ENCODE measurements at regions not wholly inside any gene's neighbourhood (a gene's known extent, or its start where the extent isn't known, plus 50 kb on each side); places are given as distances from the start of the nearest gene placed in this dataset.

DNA sequence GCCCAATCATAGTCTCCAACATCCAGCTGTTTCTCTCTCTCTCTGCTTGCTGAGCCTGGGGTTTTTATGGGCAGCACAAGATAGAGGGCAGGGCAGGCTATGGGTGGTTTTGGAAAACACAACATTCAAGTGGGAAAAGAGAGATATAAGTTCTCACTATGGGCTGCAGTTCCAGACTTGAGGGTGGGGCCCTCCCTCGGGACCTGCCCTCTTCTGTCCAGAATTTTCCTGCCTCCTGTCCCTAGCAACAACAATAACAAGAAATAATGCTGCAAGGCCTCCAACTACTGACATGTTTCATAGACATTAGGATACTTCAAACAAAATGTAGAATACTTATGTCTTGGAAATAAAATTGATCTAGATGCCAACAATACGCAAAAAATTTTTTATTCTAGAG is 107.8 kb downstream of the C18orf54 start:
- TF ChIP-seq, protein P1, sequence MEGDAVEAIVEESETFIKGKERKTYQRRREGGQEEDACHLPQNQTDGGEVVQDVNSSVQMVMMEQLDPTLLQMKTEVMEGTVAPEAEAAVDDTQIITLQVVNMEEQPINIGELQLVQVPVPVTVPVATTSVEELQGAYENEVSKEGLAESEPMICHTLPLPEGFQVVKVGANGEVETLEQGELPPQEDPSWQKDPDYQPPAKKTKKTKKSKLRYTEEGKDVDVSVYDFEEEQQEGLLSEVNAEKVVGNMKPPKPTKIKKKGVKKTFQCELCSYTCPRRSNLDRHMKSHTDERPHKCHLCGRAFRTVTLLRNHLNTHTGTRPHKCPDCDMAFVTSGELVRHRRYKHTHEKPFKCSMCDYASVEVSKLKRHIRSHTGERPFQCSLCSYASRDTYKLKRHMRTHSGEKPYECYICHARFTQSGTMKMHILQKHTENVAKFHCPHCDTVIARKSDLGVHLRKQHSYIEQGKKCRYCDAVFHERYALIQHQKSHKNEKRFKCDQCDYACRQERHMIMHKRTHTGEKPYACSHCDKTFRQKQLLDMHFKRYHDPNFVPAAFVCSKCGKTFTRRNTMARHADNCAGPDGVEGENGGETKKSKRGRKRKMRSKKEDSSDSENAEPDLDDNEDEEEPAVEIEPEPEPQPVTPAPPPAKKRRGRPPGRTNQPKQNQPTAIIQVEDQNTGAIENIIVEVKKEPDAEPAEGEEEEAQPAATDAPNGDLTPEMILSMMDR (conservative IDR thresholded peaks at IDR 0.05): no peak
- TF ChIP-seq ZFX (IDR thresholded peaks at IDR 0.05): no peak
